Ammon's horn (tissue), 1 donor: ENCODE measurements at regions not wholly inside any gene's neighbourhood (a gene's known extent, or its start where the extent isn't known, plus 50 kb on each side); places are given as distances from the start of the nearest gene placed in this dataset.

Experiments used
- DNase-seq: peaks from one replicate; pipeline ENCODE4 v3.0.0-alpha.2; 2016; ENCODE audit warnings: low spot score

DNA sequence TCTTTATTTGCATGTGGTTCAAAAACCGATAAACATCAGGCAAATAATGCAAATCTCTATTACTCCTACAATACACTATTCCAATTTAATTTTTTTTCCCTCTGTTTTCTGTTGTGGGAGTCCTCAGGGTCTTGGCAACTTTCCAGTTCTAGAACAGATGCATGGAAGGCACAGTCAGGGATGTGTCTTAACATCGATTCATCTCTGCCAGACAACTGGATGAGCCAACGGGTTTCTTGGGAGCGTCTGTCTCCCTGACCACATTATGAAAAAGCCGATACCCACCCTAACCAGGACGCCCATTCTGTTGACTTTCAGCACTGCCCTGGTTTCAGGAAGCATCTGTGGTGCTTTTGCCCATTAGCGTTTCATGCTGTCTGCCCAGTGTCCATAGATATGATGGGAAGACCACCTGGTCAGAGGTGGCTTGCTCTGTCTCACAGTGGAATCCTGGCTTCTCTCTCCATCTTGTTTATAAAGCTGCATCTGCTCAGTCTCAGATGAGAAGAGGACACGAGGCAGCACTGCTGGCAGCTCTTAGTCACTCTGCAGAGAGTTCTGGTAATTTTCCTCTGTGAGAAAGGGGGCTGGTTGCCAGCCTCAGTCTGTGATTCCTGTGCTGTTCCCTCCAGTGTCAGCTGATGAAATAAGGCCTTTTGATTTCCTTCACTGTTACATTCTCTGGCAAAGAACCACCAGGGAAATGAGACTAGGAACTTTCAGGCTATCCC, 57.9 kb upstream of the KCNE4 start:
- peak; percentile 96 for DNase-seq

DNA sequence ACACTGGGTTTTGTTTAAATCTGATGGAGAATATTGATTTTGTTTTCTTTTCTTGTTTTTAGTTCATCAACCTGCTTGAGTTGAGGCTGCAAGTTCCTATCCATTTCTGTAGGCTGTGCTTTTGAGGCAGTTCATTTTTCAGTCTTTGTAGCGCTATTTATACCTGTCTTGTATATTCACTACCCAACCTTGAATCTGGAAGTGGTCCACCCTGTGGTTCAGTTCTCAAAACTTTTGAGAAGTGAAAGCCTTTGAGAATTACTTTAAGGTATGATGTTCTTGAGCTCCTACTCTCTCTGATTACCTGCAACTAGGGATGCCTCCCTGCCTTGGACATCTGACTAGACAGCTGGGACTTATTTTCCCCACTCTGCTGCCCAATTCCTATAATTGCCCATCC, 53.5 kb upstream of the KCNE4 start:
- no peak for DNase-seq

DNA sequence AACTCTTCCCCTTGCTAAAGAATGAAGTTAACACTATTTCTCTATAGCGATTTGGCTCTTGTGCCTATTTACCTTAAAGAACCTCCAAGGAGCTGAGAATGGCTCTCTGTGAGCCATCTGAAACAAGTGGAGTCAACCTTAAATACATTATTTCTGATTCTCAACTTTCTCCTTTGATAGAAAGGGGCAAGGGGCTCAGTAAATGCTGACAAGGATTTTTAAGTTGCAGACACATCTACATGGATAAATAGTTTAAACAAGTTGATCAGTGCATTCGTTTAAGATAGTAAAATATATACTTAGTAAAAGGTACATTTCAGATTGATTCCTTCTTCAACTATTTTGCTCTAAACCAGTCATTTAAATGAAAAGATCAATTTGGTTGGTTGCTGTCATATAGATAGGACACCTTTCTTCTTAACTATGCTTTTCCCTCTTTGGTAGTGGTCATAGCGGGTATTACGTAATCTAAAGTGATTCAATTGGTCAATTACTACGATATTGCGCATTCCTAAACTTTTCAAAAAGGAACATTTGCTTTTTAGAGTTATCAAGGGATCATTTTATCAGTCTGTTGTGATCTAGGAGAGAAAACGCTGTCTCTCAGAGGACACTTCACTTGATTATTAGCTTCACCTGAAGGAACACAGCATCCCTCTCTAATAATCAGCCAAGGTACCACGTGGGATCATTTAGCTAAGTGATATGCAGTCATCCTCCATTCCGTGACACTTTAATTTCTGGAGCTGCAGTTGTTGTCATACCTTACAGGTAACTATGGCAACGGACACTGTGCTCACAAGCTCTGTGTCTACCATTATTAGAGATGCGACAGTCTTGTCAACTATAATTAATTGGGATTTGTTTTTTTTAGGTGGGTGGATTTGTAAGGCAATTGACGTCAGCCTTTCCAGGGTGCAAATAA, 50.9 kb upstream of the KCNE4 start:
- DNase-seq: peak; percentile 39

DNA sequence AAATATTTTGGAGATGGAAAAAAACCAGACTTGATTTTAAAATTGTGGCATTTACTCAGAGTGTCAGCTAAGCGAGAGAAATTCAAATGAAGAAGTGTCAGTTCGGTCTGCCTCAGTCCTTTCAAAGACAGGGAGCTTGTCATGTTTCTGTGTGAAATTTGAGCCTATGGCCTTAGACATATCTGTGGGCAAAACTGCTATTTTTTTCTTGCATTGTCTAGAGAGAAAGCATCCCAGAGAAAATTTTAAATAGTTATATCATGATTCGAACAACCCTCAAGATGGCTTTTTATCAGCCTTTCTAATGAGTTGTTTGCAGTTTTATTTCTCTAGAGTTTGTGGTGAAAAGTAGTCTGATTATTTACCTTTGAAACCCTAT, 50.2 kb upstream of the KCNE4 start:
- DNase-seq: no peak
